Effector memory CD4-positive, alpha-beta T cell (primary cell): ENCODE measurements at regions not wholly inside any gene's neighbourhood (a gene's known extent, or its start where the extent isn't known, plus 50 kb on each side); places are given as distances from the start of the nearest gene placed in this dataset.
"Not testable (repeated sequence)": the region's sequence is repeated elsewhere in the genome, so short reads cannot be mapped to it uniquely, and the experiment has no call there.

Experiments used
- DNase-seq, 3 donors: peaks; one replicate each; pipeline ENCODE4 v3.0.0-alpha.2; 2020
- H3K27ac ChIP-seq: 2 replicates; pipeline ENCODE4 v1.7.0; 2013; ENCODE audit warnings: mild to moderate bottlenecking, low read length, moderate library complexity; ENCODE audit not compliant: insufficient read depth, poor library complexity, severe bottlenecking
- H3K27me3 ChIP-seq: replicated peaks from 2 replicates; pipeline ENCODE4 v1.7.0; 2013; ENCODE audit warnings: mild to moderate bottlenecking, low read length; ENCODE audit not compliant: insufficient read depth, control insufficient read depth, poor library complexity, severe bottlenecking
- H3K36me3 ChIP-seq: 2 replicates; pipeline ENCODE4 v1.7.0; 2013; ENCODE audit warnings: mild to moderate bottlenecking, low read length, moderate library complexity; ENCODE audit not compliant: control insufficient read depth, insufficient read depth
- H3K4me1 ChIP-seq: 2 replicates; pipeline ENCODE4 v1.7.0; 2013; ENCODE audit warnings: low read length, mild to moderate bottlenecking; ENCODE audit not compliant: control insufficient read depth, insufficient read depth, poor library complexity, severe bottlenecking
- H3K4me3 ChIP-seq: 2 replicates; pipeline ENCODE4 v1.7.0; 2013; ENCODE audit warnings: low read length, low read depth, mild to moderate bottlenecking; ENCODE audit not compliant: insufficient read depth, poor library complexity, severe bottlenecking
- H3K9me3 ChIP-seq: 2 replicates; pipeline ENCODE4 v1.7.0; 2013; ENCODE audit warnings: mild to moderate bottlenecking, low read length, moderate library complexity; ENCODE audit not compliant: control insufficient read depth

DNA sequence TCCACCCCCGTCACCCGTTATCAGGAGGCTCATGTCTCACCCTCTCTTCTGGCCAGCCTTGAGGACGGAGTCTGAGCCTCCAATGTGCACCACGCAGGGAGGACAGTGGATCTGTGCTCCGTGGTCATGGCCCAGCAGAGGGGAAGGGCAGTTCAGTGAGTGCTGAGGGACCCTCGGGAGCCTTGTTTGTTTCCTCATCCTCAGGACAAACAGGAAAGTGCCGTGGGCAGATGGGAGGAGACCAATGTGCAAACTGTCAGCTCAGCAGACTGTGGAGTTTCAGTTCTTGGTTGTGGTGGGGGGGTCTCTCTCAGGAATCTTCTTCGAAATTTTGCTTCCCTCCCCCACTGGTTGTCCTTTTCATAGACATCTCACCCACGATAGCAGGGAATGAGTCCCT is 429.6 kb downstream of the DIRAS2 start:
- H3K4me3 ChIP-seq, H3K27ac ChIP-seq, DNase-seq, H3K27me3 ChIP-seq, H3K9me3 ChIP-seq, H3K4me1 ChIP-seq, H3K36me3 ChIP-seq: not testable (repeated sequence)

DNA sequence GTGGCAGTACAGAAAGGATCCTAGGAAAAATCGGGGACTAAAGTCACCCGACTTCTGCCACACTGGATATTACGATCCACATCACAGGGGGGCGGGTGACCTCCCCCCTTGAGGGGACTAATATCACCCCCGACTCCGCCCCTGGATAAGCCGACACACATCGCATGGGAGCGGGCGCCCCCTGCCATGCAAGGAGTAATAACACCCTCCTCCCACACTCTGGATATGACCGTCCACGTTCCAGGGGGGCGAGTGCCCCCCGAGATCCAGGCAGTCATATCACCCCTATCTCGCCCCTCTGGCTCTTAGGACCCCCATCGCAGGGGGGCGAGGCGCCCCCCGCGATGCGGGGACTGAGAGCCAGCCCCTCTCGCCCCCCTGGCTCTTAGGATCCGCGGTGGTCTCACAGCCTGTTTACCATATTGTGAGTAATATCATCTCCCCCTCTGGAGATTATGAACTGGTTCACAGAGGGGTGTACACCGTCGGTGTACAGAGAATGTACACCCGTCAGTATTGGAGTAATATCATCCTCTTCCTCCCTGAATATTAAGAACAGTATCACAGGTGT is 423.0 kb downstream of the DIRAS2 start:
- Histone ChIP-seq H3K36me3 (no peaks in the 10 kb centered on the region), H3K9me3 (no peaks in the 10 kb centered on the region), H3K4me1 (no peaks in the 10 kb centered on the region), H3K27me3 (no peaks in the 10 kb centered on the region), H3K4me3 (no peak overlapping the region), H3K27ac (no peak overlapping the region)
- peak in 1 of 3 donors; percentile 10 for DNase-seq

DNA sequence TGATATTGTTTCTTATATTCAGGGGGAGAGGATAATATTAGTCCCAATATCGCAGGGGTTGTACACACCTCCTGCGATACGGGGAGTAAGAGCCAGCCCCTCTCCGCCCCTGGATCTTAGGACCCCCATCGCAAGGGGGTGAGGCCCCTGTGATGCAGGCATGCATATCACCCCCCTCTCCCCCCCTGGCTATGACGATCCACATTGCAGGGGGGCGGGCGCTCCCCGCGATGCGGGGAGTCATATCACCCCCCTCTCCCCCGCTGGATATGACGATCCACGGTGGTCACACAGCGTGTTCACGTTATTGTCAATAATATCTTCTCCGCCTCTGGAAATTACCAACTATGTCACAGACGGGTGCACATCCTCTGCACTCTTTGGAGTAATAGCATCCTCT is 420.7 kb downstream of the DIRAS2 start:
- H3K27me3 ChIP-seq, H3K4me3 ChIP-seq, DNase-seq, H3K9me3 ChIP-seq, H3K36me3 ChIP-seq, H3K4me1 ChIP-seq, H3K27ac ChIP-seq: not testable (repeated sequence)

DNA sequence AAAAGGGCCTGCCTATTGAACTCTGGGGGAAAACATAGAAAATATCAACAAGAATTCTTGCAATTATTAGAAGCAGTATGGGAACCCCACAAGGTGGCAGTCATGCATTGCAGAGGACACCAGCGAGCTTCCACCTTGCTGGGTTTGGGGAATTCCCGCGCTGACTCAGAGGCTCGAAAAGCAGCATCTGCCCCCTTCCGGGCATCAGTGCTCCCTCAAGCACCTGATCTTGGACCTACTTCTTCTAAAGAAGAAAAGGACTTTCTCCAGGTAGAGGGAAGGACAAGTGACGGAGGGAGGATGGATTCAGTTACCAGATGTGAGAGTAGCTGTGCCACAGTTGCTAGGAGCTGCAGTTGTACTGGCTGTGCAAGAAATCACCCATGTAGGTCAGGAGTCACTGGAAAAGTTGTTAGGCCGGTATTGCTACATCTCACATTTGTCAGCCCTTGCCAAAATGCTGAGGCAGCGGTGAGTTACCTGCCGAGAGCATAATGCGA is 415.7 kb downstream of the DIRAS2 start:
- H3K27ac ChIP-seq, H3K27me3 ChIP-seq, H3K9me3 ChIP-seq, H3K36me3 ChIP-seq, H3K4me3 ChIP-seq, H3K4me1 ChIP-seq: not testable (repeated sequence)
- DNase-seq: peak in 2 of 3 donors; percentile 27 to 29

DNA sequence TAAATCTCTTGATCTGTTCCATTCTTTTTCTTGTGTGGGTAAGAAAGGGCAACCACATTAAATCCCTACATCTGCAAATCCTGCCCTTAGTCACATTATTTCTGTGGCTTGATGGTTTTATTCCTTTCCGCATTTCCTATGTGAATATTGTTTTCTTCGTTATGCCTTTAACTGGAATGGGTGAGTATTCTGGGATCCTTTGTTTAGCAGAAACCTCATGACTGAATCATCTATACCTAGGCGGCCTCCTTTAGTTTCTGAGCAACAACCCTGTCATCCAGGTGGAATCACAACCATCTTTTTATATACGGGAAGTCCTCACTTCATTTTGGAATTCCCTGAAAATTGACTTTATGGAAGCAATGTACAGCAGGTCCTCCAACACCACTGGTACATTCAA is 409.5 kb downstream of the DIRAS2 start:
- not testable (repeated sequence) for H3K27ac ChIP-seq, H3K4me1 ChIP-seq, DNase-seq, H3K36me3 ChIP-seq, H3K27me3 ChIP-seq, H3K9me3 ChIP-seq, H3K4me3 ChIP-seq

DNA sequence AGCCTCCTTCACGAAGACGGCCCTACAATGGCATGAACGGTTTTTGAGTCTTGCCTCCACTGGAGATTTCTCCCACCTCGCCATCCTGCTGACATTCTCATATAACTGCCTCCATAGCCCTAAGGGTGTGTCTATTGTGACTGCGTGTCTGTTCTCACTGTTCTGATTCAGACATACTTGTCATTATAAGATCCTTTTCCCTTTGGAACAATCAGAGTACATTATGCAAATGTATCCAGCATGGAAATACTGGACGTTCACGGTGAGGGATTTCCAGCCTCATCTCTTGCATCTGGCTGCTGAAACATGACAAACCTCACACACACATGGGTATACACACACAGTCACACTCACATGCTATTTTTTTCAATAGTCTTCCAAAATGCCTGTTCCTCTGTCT is 402.1 kb downstream of the DIRAS2 start:
- H3K4me3 ChIP-seq: no peak overlapping the region
- H3K27ac ChIP-seq: no peak overlapping the region
- H3K36me3 ChIP-seq: no peaks in the 10 kb centered on the region
- DNase-seq: no peak
- no peaks in the 10 kb centered on the region for H3K9me3 ChIP-seq
- H3K4me1 ChIP-seq: no peaks in the 10 kb centered on the region
- H3K27me3 ChIP-seq: no peaks in the 10 kb centered on the region

DNA sequence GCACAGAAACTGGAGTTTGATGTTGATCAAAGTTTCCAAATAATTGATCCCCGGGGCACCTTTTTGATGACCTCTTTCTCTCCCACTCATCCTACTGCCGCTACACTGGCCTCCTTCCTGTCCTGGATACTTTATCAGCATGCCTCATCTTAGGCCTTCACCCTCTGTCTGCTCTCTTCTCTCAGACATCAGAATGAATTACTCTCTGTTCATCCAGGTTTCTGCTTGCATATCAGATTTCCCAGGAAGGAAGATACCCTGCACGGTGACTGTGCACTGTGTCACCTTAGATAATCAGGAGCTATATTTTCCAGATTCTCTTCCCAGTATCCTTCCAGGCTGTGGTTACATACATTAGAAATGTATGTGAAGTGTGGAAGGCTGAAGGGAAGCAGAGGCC is 397.0 kb downstream of the DIRAS2 start:
- H3K4me3 ChIP-seq: no peak overlapping the region
- H3K27me3 ChIP-seq: no peaks in the 10 kb centered on the region
- no peak overlapping the region for H3K27ac ChIP-seq
- H3K4me1 ChIP-seq: no peaks in the 10 kb centered on the region
- no peaks in the 10 kb centered on the region for H3K9me3 ChIP-seq
- no peak for DNase-seq
- no peaks in the 10 kb centered on the region for H3K36me3 ChIP-seq

DNA sequence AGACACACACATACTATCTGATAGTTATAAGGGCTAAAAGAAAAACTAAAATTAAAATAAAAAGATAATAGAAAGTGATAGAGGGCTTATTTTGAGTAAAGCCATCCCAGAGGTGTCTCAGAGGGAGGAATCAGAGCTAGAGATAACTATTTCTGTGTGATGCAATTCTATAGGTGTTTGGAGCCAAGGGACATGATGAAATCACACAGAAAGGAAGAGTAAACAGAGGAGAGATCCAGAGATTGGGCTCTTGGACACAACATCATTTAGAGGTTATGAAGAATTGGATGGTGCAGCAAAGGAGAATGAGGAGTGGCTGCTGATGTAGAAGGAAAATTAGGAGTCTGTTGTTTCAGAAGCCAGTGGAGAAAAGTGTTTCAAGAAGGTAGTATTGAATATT is 393.5 kb downstream of the DIRAS2 start:
- no peaks in the 10 kb centered on the region for H3K36me3 ChIP-seq
- H3K4me1 ChIP-seq: no peaks in the 10 kb centered on the region
- no peak overlapping the region for H3K27ac ChIP-seq
- H3K27me3 ChIP-seq: no peaks in the 10 kb centered on the region
- no peak overlapping the region for H3K4me3 ChIP-seq
- no peak for DNase-seq
- no peaks in the 10 kb centered on the region for H3K9me3 ChIP-seq

DNA sequence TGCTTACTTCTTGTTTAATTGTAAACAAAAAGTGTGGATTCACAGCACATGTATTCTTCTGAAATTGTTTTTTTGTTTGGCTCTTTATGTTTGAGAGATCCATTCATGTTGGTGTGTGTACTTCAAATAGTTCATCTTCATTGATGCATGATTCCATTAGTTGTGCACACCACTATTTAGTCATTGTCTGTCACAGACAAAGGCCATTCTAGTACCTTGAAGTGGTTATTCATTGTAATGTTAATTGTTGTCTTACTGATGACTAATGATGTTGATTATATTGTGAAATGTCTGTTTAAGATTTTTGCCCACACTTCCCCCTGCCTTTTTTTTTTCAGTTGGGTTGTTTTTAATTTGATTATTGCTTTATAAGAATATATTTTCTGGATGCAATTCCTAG is 391.3 kb downstream of the DIRAS2 start:
- H3K4me3 ChIP-seq: no peak overlapping the region
- H3K27ac ChIP-seq: no peak overlapping the region
- H3K36me3 ChIP-seq: no peaks in the 10 kb centered on the region
- H3K27me3 ChIP-seq: no peaks in the 10 kb centered on the region
- no peaks in the 10 kb centered on the region for H3K9me3 ChIP-seq
- no peak for DNase-seq
- H3K4me1 ChIP-seq: no peaks in the 10 kb centered on the region

DNA sequence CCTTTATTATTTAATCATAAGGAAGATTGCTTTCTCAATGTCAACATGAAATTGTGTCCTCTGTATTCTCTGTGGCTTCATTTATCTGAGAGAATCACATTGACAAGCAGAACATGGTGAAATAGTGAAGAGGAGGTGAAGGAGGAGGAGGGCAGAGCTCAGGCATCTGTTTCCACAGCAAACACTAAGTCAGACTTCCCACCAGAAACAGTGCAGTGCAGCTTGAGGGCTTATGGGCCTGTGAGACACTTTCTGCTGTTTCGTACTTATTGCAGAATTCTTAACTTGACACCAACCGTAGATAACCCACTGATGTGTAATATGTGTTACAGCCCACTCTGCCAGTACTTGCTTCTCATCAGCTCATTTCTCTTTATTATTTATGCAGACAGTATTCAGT is 386.3 kb downstream of the DIRAS2 start:
- no peak overlapping the region for H3K4me3 ChIP-seq
- H3K27me3 ChIP-seq: no peaks in the 10 kb centered on the region
- no peaks in the 10 kb centered on the region for H3K4me1 ChIP-seq
- H3K9me3 ChIP-seq: no peaks in the 10 kb centered on the region
- H3K36me3 ChIP-seq: no peaks in the 10 kb centered on the region
- DNase-seq: no peak
- no peak overlapping the region for H3K27ac ChIP-seq
